Muscle layer of duodenum (tissue), 2 donors: ENCODE measurements at regions not wholly inside any gene's neighbourhood (a gene's known extent, or its start where the extent isn't known, plus 50 kb on each side); places are given as distances from the start of the nearest gene placed in this dataset.
"Not testable (repeated sequence)": the region's sequence is repeated elsewhere in the genome, so short reads cannot be mapped to it uniquely, and the experiment has no call there.

Source experiments
- H3K27ac ChIP-seq: one replicate; pipeline ENCODE4 v1.7.0; 2013; ENCODE audit warnings: mild to moderate bottlenecking, low read length
- H3K27me3 ChIP-seq: one replicate; pipeline ENCODE4 v1.7.0; 2013; ENCODE audit warnings: low read depth, mild to moderate bottlenecking, control low read depth, low read length
- H3K36me3 ChIP-seq, 2 donors: one replicate each; pipeline ENCODE4 v1.7.0; 2013; ENCODE audit warnings: low read length in 2 of 2, control low read depth in 1 of 2, mild to moderate bottlenecking in 1 of 2; ENCODE audit not compliant: insufficient read depth in 2 of 2, control insufficient read depth in 1 of 2
- H3K4me1 ChIP-seq, 2 donors: one replicate each; pipeline ENCODE4 v1.7.0; 2013; ENCODE audit warnings: low read length in 2 of 2, mild to moderate bottlenecking in 2 of 2, control low read depth in 1 of 2, moderate library complexity in 1 of 2; ENCODE audit not compliant: insufficient read depth in 2 of 2, control insufficient read depth in 1 of 2
- H3K4me3 ChIP-seq, 2 donors: one replicate each; pipeline ENCODE4 v1.7.0; 2013; ENCODE audit warnings: low read length in 2 of 2, low read depth in 1 of 2, mild to moderate bottlenecking in 1 of 2
- H3K9me3 ChIP-seq, 2 donors: one replicate each; pipeline ENCODE4 v1.7.0; 2013; ENCODE audit warnings: low read length in 2 of 2, control low read depth in 1 of 2, mild to moderate bottlenecking in 1 of 2; ENCODE audit not compliant: control insufficient read depth in 1 of 2
- donor health status: healthy.

DNA sequence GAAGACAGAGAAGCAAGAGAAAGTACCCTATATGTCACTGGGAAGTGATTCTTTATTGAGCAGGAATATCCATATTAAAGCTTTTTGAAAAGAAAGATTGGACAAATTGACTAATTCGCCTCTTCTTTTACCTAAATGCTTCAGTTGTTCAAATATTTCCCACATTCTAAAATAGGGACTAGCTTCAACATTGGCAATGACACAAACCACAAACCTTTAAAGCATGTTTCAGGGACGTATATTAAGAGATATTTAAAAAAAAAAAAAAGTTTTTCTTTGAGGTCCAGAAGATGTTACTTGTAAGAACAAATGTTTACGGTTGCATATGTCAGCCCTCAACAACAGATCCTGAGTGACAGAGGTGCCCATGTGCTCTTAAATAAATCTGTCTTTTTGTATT lies 235.0 kb upstream of the NFIA start:
- Histone ChIP-seq H3K27ac (no peak overlapping the region), H3K4me3 (no peak overlapping the region), H3K4me1 (no peaks in the 10 kb centered on the region), H3K27me3 (no peaks in the 10 kb centered on the region), H3K9me3 (peaks cover 0 to 2% of the 10 kb centered on the region in 2 donors), H3K36me3 (no peaks in the 10 kb centered on the region)

DNA sequence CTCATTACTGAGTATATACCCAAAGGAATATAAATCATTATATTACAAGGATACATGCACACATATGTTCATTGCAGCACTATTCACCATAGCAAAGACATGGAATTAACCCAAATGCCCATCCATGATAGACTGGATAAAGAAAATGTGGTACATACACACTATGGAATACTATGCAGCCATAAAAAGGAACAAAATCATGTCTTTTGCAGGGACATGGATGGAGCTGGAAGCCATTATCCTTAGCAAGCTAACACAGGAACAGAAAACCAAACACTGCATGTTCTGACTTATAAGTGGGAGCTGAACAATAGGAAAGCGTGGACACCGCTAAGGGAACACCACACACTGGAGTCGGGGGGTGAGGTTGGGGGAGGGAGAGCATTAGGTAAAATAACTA lies 236.7 kb upstream of the NFIA start:
- H3K9me3 ChIP-seq, H3K27ac ChIP-seq, H3K36me3 ChIP-seq, H3K27me3 ChIP-seq, H3K4me3 ChIP-seq, H3K4me1 ChIP-seq: not testable (repeated sequence)

- Histone ChIP-seq H3K27me3 (no peaks in the 10 kb centered on the region), H3K36me3 (no peaks in the 10 kb centered on the region), H3K27ac (no peak overlapping the region), H3K4me3 (no peak overlapping the region), H3K9me3 (peaks cover 0 to 2% of the 10 kb centered on the region in 2 donors), H3K4me1 (no peaks in the 10 kb centered on the region)
Observed at GRCh38 chr1:60842304-60842703, 240.1 kb upstream of the NFIA start.

GRCh38 chr1:60841116-60842046 lies 241.0 kb upstream of the NFIA start:
- peaks cover 0 to 2% of the 10 kb centered on the region in 2 donors for H3K9me3 ChIP-seq
- H3K36me3 ChIP-seq: no peaks in the 10 kb centered on the region
- H3K27ac ChIP-seq: no peak overlapping the region
- H3K27me3 ChIP-seq: no peaks in the 10 kb centered on the region
- no peaks in the 10 kb centered on the region for H3K4me1 ChIP-seq
- H3K4me3 ChIP-seq: no peak overlapping the region

- not testable (repeated sequence) for H3K9me3 ChIP-seq, H3K27ac ChIP-seq, H3K4me3 ChIP-seq, H3K27me3 ChIP-seq, H3K36me3 ChIP-seq, H3K4me1 ChIP-seq
Observed at GRCh38 chr1:60840476-60840875, 241.9 kb upstream of the NFIA start.

DNA sequence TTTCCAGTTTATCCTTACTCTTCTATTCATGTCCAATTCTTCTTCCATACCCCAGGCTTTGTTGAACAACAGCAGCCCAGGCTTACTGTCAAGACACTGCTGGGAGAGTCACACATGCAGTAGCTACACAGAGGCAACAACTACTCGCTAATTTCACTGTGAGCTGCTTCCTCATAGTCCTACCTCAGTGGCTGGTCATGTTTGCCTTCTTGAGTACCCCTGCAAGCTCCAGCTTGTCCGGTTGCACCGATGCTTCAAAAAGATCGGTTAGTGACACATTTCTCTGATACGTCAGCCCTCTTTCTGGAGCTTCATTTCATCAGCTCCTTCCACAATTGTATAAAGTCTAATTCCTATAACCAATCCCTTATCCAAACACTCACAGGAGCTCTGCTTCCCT lies 246.7 kb upstream of the NFIA start:
- no peaks in the 10 kb centered on the region for H3K4me1 ChIP-seq
- H3K27me3 ChIP-seq: no peaks in the 10 kb centered on the region
- no peaks in the 10 kb centered on the region for H3K36me3 ChIP-seq
- H3K27ac ChIP-seq: no peak overlapping the region
- H3K4me3 ChIP-seq: no peak overlapping the region
- H3K9me3 ChIP-seq: no peaks in the 10 kb centered on the region

GRCh38 chr1:60833173-60833572 lies 249.2 kb upstream of the NFIA start:
- Histone ChIP-seq H3K36me3 (no peaks in the 10 kb centered on the region), H3K4me1 (no peaks in the 10 kb centered on the region), H3K27me3 (no peaks in the 10 kb centered on the region), H3K4me3 (no peak overlapping the region), H3K9me3 (no peaks in the 10 kb centered on the region), H3K27ac (no peak overlapping the region)

DNA sequence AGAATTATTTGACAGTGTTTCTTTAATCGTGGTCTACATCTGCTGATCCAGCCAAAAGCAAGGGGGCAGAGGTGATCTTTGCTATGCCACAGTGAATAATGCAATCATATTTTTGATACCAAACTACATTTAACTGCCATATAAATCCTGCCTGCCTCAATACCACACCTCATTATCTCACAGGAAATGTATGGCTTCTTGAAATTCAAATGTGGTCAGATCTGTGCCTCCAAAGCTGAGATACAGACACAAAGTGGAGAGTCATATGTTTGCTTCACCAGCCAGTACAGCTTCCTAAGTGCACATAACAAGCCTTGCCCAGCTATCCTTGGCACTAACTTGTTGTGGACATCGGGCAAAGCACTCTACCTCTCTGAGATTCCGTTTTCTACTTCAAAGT lies 250.0 kb upstream of the NFIA start:
- H3K36me3 ChIP-seq: no peaks in the 10 kb centered on the region
- no peak overlapping the region for H3K4me3 ChIP-seq
- H3K27ac ChIP-seq: no peak overlapping the region
- no peaks in the 10 kb centered on the region for H3K4me1 ChIP-seq
- no peaks in the 10 kb centered on the region for H3K9me3 ChIP-seq
- H3K27me3 ChIP-seq: no peaks in the 10 kb centered on the region

DNA sequence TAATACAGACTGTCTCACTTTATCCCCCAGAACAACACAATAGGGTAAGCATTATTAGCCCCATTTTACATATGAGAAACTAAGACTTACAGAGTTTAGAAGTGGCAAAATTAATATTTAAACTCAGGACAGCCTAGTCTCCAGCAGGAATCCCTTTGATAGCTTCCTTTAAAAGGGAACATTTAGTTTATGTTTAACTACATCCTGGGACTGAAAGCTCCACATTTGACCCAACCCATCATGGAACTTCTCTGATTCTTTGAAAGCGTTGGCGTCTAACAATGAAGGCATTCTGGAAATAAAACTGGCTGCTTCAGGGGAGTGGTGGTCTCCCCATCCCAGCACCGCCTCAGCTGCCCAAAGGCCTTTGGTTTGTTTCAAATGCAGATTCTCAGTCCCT lies 250.6 kb upstream of the NFIA start:
- H3K9me3 ChIP-seq: no peaks in the 10 kb centered on the region
- no peak overlapping the region for H3K4me3 ChIP-seq
- H3K4me1 ChIP-seq: no peaks in the 10 kb centered on the region
- no peak overlapping the region for H3K27ac ChIP-seq
- H3K27me3 ChIP-seq: no peaks in the 10 kb centered on the region
- no peaks in the 10 kb centered on the region for H3K36me3 ChIP-seq

DNA sequence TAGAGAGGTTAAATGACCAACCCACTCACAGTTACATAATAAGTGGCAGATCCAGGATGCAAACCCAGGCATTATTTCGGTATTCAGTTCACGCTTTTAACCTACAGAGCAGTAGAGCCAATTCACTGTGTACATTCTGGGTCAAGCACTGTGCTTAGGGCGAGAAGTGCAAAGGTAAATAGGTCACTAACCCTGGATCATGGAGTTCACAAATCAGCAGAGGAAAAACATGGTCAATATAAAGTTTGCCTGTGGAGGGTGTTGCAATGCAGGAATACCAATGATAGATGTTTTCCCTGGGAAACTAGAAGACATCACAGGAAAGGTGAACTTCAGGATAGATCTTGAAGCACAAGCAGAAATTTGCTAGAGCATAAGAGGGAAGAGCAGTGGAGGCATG lies 253.4 kb upstream of the NFIA start:
- no peaks in the 10 kb centered on the region for H3K9me3 ChIP-seq
- H3K27ac ChIP-seq: no peak overlapping the region
- H3K4me1 ChIP-seq: peaks cover 0 to 5% of the 10 kb centered on the region in 2 donors
- no peaks in the 10 kb centered on the region for H3K27me3 ChIP-seq
- no peak overlapping the region for H3K4me3 ChIP-seq
- no peaks in the 10 kb centered on the region for H3K36me3 ChIP-seq

- Histone ChIP-seq H3K27ac (no peak overlapping the region), H3K27me3 (no peaks in the 10 kb centered on the region), H3K4me3 (no peak overlapping the region), H3K9me3 (no peaks in the 10 kb centered on the region), H3K4me1 (peaks cover 0 to 5% of the 10 kb centered on the region in 2 donors), H3K36me3 (no peaks in the 10 kb centered on the region)
Observed at GRCh38 chr1:60826320-60827094, 255.9 kb upstream of the NFIA start.
